Left kidney (tissue), 1 donor: ENCODE measurements at regions not wholly inside any gene's neighbourhood (a gene's known extent, or its start where the extent isn't known, plus 50 kb on each side); places are given as distances from the start of the nearest gene placed in this dataset.

Experiments used
- DNase-seq: peaks from one replicate; pipeline ENCODE4 v3.0.0-alpha.2; 2013

- no peak for DNase-seq
These were observed 115.7 kb downstream of the OAT start for GRCh38 chr10:124302951-124303505.

GRCh38 chr10:124301736-124302135 lies 117.0 kb downstream of the OAT start:
- DNase-seq = no peak

- DNase-seq = no peak
These were observed 118.0 kb downstream of the OAT start for GRCh38 chr10:124300735-124301134.

- DNase-seq = no peak
These were observed 118.5 kb downstream of the OAT start for GRCh38 chr10:124300224-124300623.

- no peak for DNase-seq
These were observed 119.0 kb downstream of the OAT start for GRCh38 chr10:124299696-124300095.

GRCh38 chr10:124298891-124299290 lies 119.8 kb downstream of the OAT start:
- DNase-seq = no peak

GRCh38 chr10:124296813-124297788 lies 121.6 kb downstream of the OAT start:
- DNase-seq = no peak

- no peak for DNase-seq
These were observed 122.5 kb downstream of the OAT start for GRCh38 chr10:124296121-124296812.

- no peak for DNase-seq
These were observed 123.6 kb downstream of the OAT start for GRCh38 chr10:124294811-124295770.

- DNase-seq = no peak
These were observed 124.9 kb downstream of the OAT start for GRCh38 chr10:124293616-124294449.

- peak; percentile 50 for DNase-seq
These were observed 125.7 kb downstream of the OAT start for GRCh38 chr10:124292911-124293615.

- no peak for DNase-seq
These were observed 127.6 kb downstream of the OAT start for GRCh38 chr10:124291001-124291701.

GRCh38 chr10:124289851-124290795 lies 128.6 kb downstream of the OAT start:
- DNase-seq = no peak

- DNase-seq = no peak
These were observed 129.5 kb downstream of the OAT start for GRCh38 chr10:124288928-124289850.

GRCh38 chr10:124288486-124288885 lies 130.2 kb downstream of the OAT start:
- no peak for DNase-seq

GRCh38 chr10:124287791-124288190 lies 130.9 kb downstream of the OAT start:
- no peak for DNase-seq

- DNase-seq = no peak
These were observed 131.5 kb downstream of the OAT start for GRCh38 chr10:124287071-124287685.
